ENCODE measurements at regions not wholly inside any gene's neighbourhood (a gene's known extent, or its start where the extent isn't known, plus 50 kb on each side); places are given as distances from the start of the nearest gene placed in this dataset.

GRCh38 chr22:27635435-27635834 is 166.1 kb downstream of the MN1 start:
- DNase-seq: no peak

- no peak for DNase-seq
Measured at GRCh38 chr22:27635852-27636251, 165.7 kb downstream of the MN1 start.

GRCh38 chr22:27636716-27637508 is 164.6 kb downstream of the MN1 start:
- no peak for DNase-seq

GRCh38 chr22:27637604-27638003 is 164.0 kb downstream of the MN1 start:
- DNase-seq: no peak

- DNase-seq: no peak
Measured at GRCh38 chr22:27638329-27639233, 163.0 kb downstream of the MN1 start.

GRCh38 chr22:27639248-27640086 is 162.1 kb downstream of the MN1 start:
- no peak for DNase-seq

GRCh38 chr22:27641049-27641795 is 160.3 kb downstream of the MN1 start:
- no peak for DNase-seq

- no peak for DNase-seq
Measured at GRCh38 chr22:27642104-27642800, 159.3 kb downstream of the MN1 start.

- no peak for DNase-seq
Measured at GRCh38 chr22:27643907-27644306, 157.6 kb downstream of the MN1 start.

- DNase-seq: no peak
Measured at GRCh38 chr22:27644566-27644965, 157.0 kb downstream of the MN1 start.

GRCh38 chr22:27647540-27647939 is 154.0 kb downstream of the MN1 start:
- no peak for DNase-seq

- DNase-seq: no peak
Measured at GRCh38 chr22:27648074-27648473, 153.5 kb downstream of the MN1 start.

- no peak for DNase-seq
Measured at GRCh38 chr22:27648853-27649252, 152.7 kb downstream of the MN1 start.

GRCh38 chr22:27650572-27650971 is 151.0 kb downstream of the MN1 start:
- DNase-seq: no peak

- no peak for DNase-seq
Measured at GRCh38 chr22:27650985-27651384, 150.6 kb downstream of the MN1 start.

- DNase-seq: no peak
Measured at GRCh38 chr22:27651486-27651885, 150.1 kb downstream of the MN1 start.

- DNase-seq: no peak
Measured at GRCh38 chr22:27654546-27655445, 146.8 kb downstream of the MN1 start.

GRCh38 chr22:27655582-27656185 is 145.9 kb downstream of the MN1 start:
- DNase-seq: no peak

- DNase-seq: no peak
Measured at GRCh38 chr22:27656970-27657369, 144.6 kb downstream of the MN1 start.

- no peak for DNase-seq
Measured at GRCh38 chr22:27660306-27660705, 141.2 kb downstream of the MN1 start.
